ENCODE measurements at regions not wholly inside any gene's neighbourhood (a gene's known extent, or its start where the extent isn't known, plus 50 kb on each side); places are given as distances from the start of the nearest gene placed in this dataset.

GRCh38 chr6:22471746-22472145, 97.6 kb upstream of the HDGFL1 start (continued):
- TF ChIP-seq ARID4B (CRISPR knock-in tag; IDR thresholded peaks at IDR 0.05; ENCODE audit: borderline replicate concordance), result no peak

- no peak for DNase-seq (ENCODE audit: low spot score)
- ChIA-PET CTCF (no interaction called here), POLR2A (no interaction called here)
- Mint-ChIP-seq H3K36me3 (no peaks in the 10 kb centered on the region), H3K4me1 (peaks cover 6% of the 10 kb centered on the region), H3K9me3 (peaks cover 20% of the 10 kb centered on the region), H3K4me3 (no peak overlapping the region), H3K27ac (no peak overlapping the region), H3K27me3 (ENCODE audit: low read depth) (no peaks in the 10 kb centered on the region)
- no peak for ATAC-seq
- TF ChIP-seq TEAD1 (CRISPR knock-in tag; IDR thresholded peaks at IDR 0.05) (no peak), PRDM15 (CRISPR knock-in tag; IDR thresholded peaks at IDR 0.05) (no peak), SMAD3 (CRISPR knock-in tag; IDR thresholded peaks at IDR 0.05; ENCODE audit: borderline replicate concordance) (no peak), ZMAT4 (CRISPR knock-in tag; IDR thresholded peaks at IDR 0.05) (no peak), GRHL2 (CRISPR knock-in tag; IDR thresholded peaks at IDR 0.05; ENCODE audit: insufficient replicate concordance, severe bottlenecking) (no peak), GTF2I (CRISPR knock-in tag; conservative IDR thresholded peaks at IDR 0.05) (no peak), PRRX2 (CRISPR knock-in tag; IDR thresholded peaks at IDR 0.05) (no peak), ZNF512 (CRISPR knock-in tag; IDR thresholded peaks at IDR 0.05; ENCODE audit: borderline replicate concordance) (no peak), ZNF263 (CRISPR knock-in tag; IDR thresholded peaks at IDR 0.05; ENCODE audit: low read depth) (no peak)
These were observed 95.2 kb upstream of the HDGFL1 start for GRCh38 chr6:22473991-22474682.

GRCh38 chr6:22476811-22477390, 92.5 kb upstream of the HDGFL1 start:
- no peaks in the 10 kb centered on the region for H3K27me3 Mint-ChIP-seq (ENCODE audit: low read depth)
- CTCF ChIA-PET, result interaction anchor here (1.4 kb wide), 1 partner anchor 260 kb away, joined by 4 read pairs; no protein-coding TSS in a partner anchor
- POLR2A ChIA-PET, result no interaction called here
- no peaks in the 10 kb centered on the region for H3K36me3 Mint-ChIP-seq
- H3K27ac Mint-ChIP-seq, result no peak overlapping the region
- DNase-seq (ENCODE audit: low spot score) (no peak), ATAC-seq (no peak)
- H3K4me1 Mint-ChIP-seq, result no peaks in the 10 kb centered on the region
- peaks cover 16% of the 10 kb centered on the region for H3K9me3 Mint-ChIP-seq
- H3K4me3 Mint-ChIP-seq, result no peak overlapping the region
- no peak for TF ChIP-seq AR (CRISPR knock-in tag; IDR thresholded peaks at IDR 0.05)
- no peak for TF ChIP-seq USF1 (CRISPR knock-in tag; IDR thresholded peaks at IDR 0.05)
- no peak for TF ChIP-seq ATF6 (CRISPR knock-in tag; IDR thresholded peaks at IDR 0.05)
- TF ChIP-seq ZNF512 (CRISPR knock-in tag; IDR thresholded peaks at IDR 0.05; ENCODE audit: borderline replicate concordance), result no peak
